Suprapubic skin (tissue), 4 donors: ENCODE measurements at regions not wholly inside any gene's neighbourhood (a gene's known extent, or its start where the extent isn't known, plus 50 kb on each side); places are given as distances from the start of the nearest gene placed in this dataset.

ENCODE experiments used
- CTCF ChIP-seq, 2 donors: fragments of 200-600 bp in 1 of 2; fragments of 450-650 bp in 1 of 2; sonication (generic) in 1 of 2; IDR thresholded peaks; one replicate each; pipeline ENCODE4 v1.5.1; 2016 to 2019; ENCODE audit warnings: antibody characterized with exemption in 2 of 2, mild to moderate bottlenecking in 1 of 2, moderate library complexity in 1 of 2
- POLR2A ChIP-seq, 2 donors: fragments of 450-650 bp; IDR thresholded peaks; one replicate each; pipeline ENCODE4 v1.6.1; 2017; ENCODE audit warnings: antibody characterized with exemption in 2 of 2, mild to moderate bottlenecking in 2 of 2, moderate library complexity in 2 of 2
- POLR2AphosphoS5 ChIP-seq, 3 donors: sonication (generic); formaldehyde crosslinking; IDR thresholded peaks; one replicate each; pipeline ENCODE4 v1.6.1; 2017; ENCODE audit warnings: antibody characterized with exemption in 3 of 3

- TF ChIP-seq CTCF (IDR thresholded peaks at IDR 0.05) (no peak), POLR2AphosphoS5 (IDR thresholded peaks at IDR 0.05) (no peak), POLR2A (IDR thresholded peaks at IDR 0.05) (no peak)
Observed at GRCh38 chr4:165605811-165606210, 227.0 kb downstream of the CPE start.
